GM18499 (cell line): ENCODE measurements at regions not wholly inside any gene's neighbourhood (a gene's known extent, or its start where the extent isn't known, plus 50 kb on each side); places are given as distances from the start of the nearest gene placed in this dataset.

ENCODE experiments used
- ATAC-seq: cut with Tn5 transposase; IDR thresholded peaks from one replicate; pipeline ENCODE4 v1.9.1; 2021; ENCODE audit warnings: moderate number of reproducible peaks; ENCODE audit not compliant: insufficient read depth, unreplicated experiment

DNA sequence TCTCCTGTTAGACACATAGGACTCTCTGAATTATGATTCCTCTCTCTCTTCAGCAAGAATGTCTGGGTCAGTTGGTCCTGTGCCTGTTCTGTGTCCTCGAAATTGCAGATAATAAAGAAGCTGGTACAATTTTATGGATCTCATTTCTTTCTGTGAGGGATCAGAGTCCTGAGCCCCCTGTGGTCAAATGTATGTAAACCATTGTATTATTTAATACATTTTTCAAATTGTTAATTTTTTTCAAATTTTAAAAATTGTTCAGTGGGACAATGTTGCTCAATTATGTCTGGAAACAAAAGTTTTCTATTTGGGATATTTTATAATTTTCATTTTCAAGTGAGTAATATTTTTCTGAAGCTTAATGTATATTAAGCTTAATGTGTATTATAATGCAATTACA, 513.5 kb downstream of the CCER1 start:
- ATAC-seq: no peak

- ATAC-seq: no peak
These were observed 526.1 kb downstream of the CCER1 start for GRCh38 chr12:90428881-90429280.

- no peak for ATAC-seq
These were observed 526.5 kb downstream of the CCER1 start for GRCh38 chr12:90428465-90428864.

DNA sequence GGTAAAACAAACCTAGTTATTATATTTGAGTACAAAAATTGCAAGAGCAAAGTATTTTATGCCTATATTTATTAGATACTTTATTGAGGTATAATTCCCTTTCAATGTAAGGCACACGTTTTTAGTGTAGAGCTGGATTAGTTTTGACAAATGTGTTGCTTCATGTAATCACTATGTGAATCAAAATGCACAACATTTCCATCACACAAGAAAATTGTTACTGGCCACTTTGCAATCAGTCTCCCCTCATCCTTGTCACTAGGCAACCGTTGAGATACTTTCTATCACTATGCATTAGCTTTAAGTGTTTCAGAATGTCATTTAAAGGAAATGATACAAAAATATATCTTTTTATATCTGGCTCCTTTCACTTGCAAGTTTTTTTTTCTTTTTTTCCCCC, 531.0 kb downstream of the CCER1 start:
- ATAC-seq: no peak

GRCh38 chr12:90410962-90411361, 544.0 kb downstream of the CCER1 start:
- ATAC-seq: no peak

DNA sequence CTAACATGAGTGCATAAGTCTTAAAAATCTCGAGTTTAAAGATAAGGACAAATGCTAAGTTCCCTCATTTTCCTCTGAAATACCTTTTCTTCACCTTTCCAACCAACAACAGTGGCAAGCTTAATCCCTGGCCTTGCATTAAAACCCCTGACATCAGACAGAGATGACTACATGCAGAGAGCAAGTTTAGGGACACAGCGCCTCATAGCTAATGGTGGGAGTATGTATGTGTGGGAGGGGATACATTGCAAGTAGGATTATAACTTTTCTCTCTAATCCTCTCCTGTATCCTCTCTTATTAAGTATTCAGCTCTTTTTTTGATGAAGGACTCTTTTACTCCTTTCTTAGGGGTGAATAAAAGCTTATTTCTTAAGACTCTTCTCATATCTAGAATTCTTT, 547.1 kb downstream of the CCER1 start:
- ATAC-seq: no peak

DNA sequence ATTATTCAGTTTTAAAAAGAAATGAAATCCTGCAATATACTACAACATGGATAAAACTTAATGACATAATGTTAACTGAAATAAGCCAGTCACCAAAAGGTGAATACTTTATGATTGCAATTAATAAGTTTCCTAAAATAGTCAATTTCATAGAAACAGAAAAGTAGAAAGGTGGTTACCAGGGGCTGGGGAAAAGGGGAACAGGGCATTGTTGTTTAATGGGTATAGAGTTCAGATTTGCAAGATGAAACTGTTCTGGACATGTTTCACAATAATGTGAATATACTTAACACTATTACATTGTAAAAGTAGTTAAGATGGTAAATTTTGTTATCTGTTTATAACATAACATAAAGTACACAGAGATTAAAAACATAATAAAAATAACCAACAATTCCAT, 550.9 kb downstream of the CCER1 start:
- ATAC-seq: peak; percentile 79

- no peak for ATAC-seq
These were observed 553.8 kb downstream of the CCER1 start for GRCh38 chr12:90401185-90401584.

DNA sequence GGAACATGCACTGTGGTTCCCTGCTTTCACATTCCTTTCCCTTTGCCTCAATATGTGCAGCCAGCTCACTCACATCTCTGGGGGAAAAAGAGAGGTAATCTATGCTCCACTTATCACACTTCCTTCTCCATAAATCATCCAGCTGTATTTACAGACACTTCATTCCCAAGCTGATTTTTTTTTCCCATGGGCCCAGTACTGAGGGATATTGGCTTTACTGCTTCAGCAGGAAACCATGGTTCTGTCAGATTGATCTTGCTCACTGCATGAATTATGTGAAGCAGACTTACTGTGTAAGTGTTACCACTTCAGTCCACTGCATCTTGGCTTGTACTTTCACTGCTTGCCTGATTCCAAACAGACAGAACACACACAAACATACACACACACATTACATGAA, 555.6 kb downstream of the CCER1 start:
- no peak for ATAC-seq

- no peak for ATAC-seq
These were observed 556.6 kb downstream of the CCER1 start for GRCh38 chr12:90398285-90398836.

DNA sequence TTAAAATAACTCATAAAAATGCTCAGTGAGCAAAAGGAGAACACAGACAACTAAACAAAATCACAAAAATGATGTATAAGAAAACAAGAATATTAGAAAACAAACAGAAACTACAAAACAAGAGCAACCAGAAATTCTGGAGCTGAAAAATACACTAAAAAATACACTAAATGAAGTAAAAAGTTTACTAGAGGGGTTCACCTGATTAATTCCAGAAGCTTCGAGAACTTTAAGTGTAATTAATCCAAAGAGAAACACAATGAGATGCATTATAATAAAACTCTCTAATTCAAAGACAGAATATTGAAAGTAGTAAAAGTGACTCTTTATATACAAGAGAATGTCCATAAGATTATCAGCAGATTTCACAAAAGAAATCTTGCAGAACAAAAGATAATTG, 558.4 kb downstream of the CCER1 start:
- ATAC-seq: no peak

DNA sequence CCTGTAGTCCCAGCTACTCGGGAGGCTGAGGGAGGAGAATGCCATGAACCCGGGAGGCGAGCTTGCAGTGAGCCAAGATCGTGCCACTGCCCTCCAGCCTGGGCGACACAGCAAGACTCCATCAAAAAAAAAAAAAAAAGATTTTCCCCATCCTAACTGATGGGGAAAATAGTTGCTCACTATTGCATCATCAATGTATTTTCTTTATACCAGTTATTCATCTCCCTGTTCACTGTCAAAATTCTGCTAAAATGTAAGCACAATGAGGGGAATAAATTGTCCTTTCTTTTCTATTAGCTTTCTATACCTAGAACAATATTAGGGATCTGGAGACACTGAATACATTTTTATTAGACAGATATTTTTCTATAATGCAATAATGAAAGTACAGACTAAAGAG, 561.3 kb downstream of the CCER1 start:
- no peak for ATAC-seq

- no peak for ATAC-seq
These were observed 561.9 kb downstream of the CCER1 start for GRCh38 chr12:90393089-90393488.

DNA sequence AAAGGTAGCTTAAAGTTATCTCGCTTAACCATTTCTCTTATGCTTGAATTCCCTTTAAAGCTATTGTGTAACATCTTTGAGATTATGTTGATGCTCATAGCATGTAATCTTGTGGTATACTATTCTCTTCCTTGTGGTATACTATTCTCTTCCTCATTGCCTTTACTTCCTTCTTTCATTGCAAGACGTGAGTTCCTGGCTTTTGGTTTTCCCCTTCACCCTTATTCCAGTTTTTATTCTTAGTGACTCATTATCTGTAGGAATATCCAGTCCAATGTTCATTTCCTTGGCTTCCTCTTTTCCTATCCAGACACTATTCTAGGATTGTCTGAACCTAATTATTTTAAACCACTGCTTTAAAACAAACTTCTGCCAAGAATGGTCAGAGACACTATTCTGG, 564.0 kb downstream of the CCER1 start:
- ATAC-seq: no peak

GRCh38 chr12:90368081-90368480, 586.9 kb downstream of the CCER1 start:
- ATAC-seq: no peak

DNA sequence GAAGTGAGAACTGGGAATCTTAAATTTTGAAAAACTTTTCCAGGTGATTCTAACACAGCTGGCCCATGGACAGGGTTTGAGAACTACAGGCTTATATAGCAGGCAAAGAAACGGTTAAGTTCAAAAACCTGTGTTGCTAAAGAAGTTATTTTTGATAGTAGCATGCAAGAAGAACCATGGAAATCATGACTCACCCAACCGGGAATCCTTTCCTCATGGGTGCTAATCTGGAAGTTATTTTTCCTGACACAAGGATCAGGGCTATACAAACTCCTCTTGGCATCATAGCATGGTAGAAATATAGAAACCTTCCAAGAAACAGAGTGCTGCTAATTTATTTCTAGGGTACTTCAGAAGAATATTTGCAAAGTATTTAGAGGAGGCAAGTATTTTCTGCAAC, 588.7 kb downstream of the CCER1 start:
- ATAC-seq: no peak

- ATAC-seq: no peak
These were observed 594.7 kb downstream of the CCER1 start for GRCh38 chr12:90360300-90360699.

- ATAC-seq: no peak
These were observed 599.1 kb downstream of the CCER1 start for GRCh38 chr12:90355711-90356355.

- ATAC-seq: no peak
These were observed 611.0 kb downstream of the CCER1 start for GRCh38 chr12:90343966-90344365.

GRCh38 chr12:90342081-90342480, 612.9 kb downstream of the CCER1 start:
- ATAC-seq: no peak

DNA sequence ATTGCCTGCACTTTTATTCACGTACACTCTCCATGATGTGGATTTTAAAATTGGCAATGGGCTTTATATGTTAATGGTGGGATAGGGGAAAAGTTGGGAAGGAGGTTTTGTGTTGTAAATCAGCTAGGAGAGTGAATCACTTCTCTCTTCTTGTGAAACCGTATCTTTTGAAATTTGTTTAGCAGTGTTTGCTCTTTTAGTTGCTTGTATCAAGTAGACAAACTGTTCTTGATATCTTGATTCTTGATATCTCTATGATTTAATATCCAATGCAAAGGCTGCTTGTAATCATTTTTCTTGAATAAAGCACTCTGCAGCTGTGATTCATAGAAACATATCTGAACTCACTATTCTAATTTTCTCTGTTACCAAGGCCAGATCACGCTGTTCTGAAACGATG, 615.1 kb downstream of the CCER1 start:
- no peak for ATAC-seq

DNA sequence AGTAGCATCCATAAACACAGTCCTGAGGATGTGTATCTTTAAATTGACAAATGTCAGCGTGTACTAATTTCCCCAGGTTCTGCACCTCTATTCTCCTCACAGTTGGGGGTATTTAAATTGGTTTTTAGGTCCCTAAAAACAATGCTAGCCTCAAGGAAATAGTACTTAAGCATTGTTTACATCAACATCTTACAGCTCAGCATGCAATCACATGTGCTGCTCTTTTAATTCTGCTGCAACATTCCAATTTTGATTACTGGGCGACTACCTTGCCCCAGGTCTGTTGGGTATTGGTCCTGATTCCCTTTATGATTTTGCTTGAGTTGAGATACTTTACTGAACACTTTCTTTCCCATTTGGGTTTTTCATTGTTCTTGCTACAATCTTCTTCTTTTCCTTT, 616.6 kb downstream of the CCER1 start:
- no peak for ATAC-seq

GRCh38 chr12:90337018-90337417, 618.0 kb downstream of the CCER1 start:
- ATAC-seq: no peak
